Suprapubic skin (tissue), 4 donors: ENCODE measurements at regions not wholly inside any gene's neighbourhood (a gene's known extent, or its start where the extent isn't known, plus 50 kb on each side); places are given as distances from the start of the nearest gene placed in this dataset.
"Not testable (repeated sequence)": the region's sequence is repeated elsewhere in the genome, so short reads cannot be mapped to it uniquely, and the experiment has no call there.

Experiments used
- CTCF ChIP-seq, 2 donors: fragments of 200-600 bp in 1 of 2; fragments of 450-650 bp in 1 of 2; sonication (generic) in 1 of 2; IDR thresholded peaks; one replicate each; pipeline ENCODE4 v1.5.1; 2016 to 2019; ENCODE audit warnings: antibody characterized with exemption in 2 of 2, mild to moderate bottlenecking in 1 of 2, moderate library complexity in 1 of 2
- EP300 ChIP-seq: sonication (generic); formaldehyde crosslinking; IDR thresholded peaks from one replicate; pipeline ENCODE4 v1.6.1; 2017; ENCODE audit warnings: antibody characterized with exemption
- POLR2A ChIP-seq, 2 donors: fragments of 450-650 bp; IDR thresholded peaks; one replicate each; pipeline ENCODE4 v1.6.1; 2017; ENCODE audit warnings: antibody characterized with exemption in 2 of 2, mild to moderate bottlenecking in 2 of 2, moderate library complexity in 2 of 2
- POLR2AphosphoS5 ChIP-seq, 3 donors: sonication (generic); formaldehyde crosslinking; IDR thresholded peaks; one replicate each; pipeline ENCODE4 v1.6.1; 2017; ENCODE audit warnings: antibody characterized with exemption in 3 of 3

- TF ChIP-seq POLR2A (IDR thresholded peaks at IDR 0.05); EP300; CTCF (IDR thresholded peaks at IDR 0.05); POLR2AphosphoS5 (IDR thresholded peaks at IDR 0.05): not testable (repeated sequence)
Observed at GRCh38 chr6:18038235-18038634, 50.8 kb upstream of the KIF13A start.
